Breast epithelium (tissue), 3 donors: ENCODE measurements at regions not wholly inside any gene's neighbourhood (a gene's known extent, or its start where the extent isn't known, plus 50 kb on each side); places are given as distances from the start of the nearest gene placed in this dataset.

ENCODE experiments used
- POLR2A ChIP-seq: fragments of 450-650 bp; IDR thresholded peaks from one replicate; pipeline ENCODE4 v1.6.1; 2016; ENCODE audit warnings: antibody characterized with exemption, mild to moderate bottlenecking, moderate library complexity
- POLR2AphosphoS5 ChIP-seq, 3 donors: sonication (generic); formaldehyde crosslinking; IDR thresholded peaks; one replicate each; pipeline ENCODE4 v1.6.1; 2017; ENCODE audit warnings: antibody characterized with exemption in 3 of 3
- TF ChIP-seq, protein P1 (sequence below), 3 donors: fragments of 450-650 bp; IDR thresholded peaks; one replicate each; pipeline ENCODE4 v1.5.1; 2016 to 2017; ENCODE audit warnings: antibody characterized with exemption in 3 of 3, mild to moderate bottlenecking in 3 of 3, moderate library complexity in 3 of 3

GRCh38 chr11:37506531-37506930 lies 908.5 kb upstream of the RAG2 start:
- TF ChIP-seq, protein P1, sequence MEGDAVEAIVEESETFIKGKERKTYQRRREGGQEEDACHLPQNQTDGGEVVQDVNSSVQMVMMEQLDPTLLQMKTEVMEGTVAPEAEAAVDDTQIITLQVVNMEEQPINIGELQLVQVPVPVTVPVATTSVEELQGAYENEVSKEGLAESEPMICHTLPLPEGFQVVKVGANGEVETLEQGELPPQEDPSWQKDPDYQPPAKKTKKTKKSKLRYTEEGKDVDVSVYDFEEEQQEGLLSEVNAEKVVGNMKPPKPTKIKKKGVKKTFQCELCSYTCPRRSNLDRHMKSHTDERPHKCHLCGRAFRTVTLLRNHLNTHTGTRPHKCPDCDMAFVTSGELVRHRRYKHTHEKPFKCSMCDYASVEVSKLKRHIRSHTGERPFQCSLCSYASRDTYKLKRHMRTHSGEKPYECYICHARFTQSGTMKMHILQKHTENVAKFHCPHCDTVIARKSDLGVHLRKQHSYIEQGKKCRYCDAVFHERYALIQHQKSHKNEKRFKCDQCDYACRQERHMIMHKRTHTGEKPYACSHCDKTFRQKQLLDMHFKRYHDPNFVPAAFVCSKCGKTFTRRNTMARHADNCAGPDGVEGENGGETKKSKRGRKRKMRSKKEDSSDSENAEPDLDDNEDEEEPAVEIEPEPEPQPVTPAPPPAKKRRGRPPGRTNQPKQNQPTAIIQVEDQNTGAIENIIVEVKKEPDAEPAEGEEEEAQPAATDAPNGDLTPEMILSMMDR (IDR thresholded peaks at IDR 0.05), result no peak
- no peak for TF ChIP-seq POLR2A
- no peak for TF ChIP-seq POLR2AphosphoS5 (IDR thresholded peaks at IDR 0.05)
